ENCODE measurements at regions not wholly inside any gene's neighbourhood (a gene's known extent, or its start where the extent isn't known, plus 50 kb on each side); places are given as distances from the start of the nearest gene placed in this dataset.

- no peak for TF ChIP-seq CTCF (IDR thresholded peaks at IDR 0.05)
These were observed 197.6 kb upstream of the GYPA start for GRCh38 chr4:144338148-144338547.

GRCh38 chr4:144338834-144339233, 198.3 kb upstream of the GYPA start:
- no peak for TF ChIP-seq CTCF (IDR thresholded peaks at IDR 0.05)

GRCh38 chr4:144340931-144341330, 200.4 kb upstream of the GYPA start:
- no peak for TF ChIP-seq CTCF (IDR thresholded peaks at IDR 0.05)

- no peak for TF ChIP-seq CTCF (IDR thresholded peaks at IDR 0.05)
These were observed 202.6 kb upstream of the GYPA start for GRCh38 chr4:144342949-144343760.

GRCh38 chr4:144347121-144347520, 206.6 kb upstream of the GYPA start:
- TF ChIP-seq CTCF (IDR thresholded peaks at IDR 0.05): no peak

GRCh38 chr4:144350706-144351105, 210.2 kb upstream of the GYPA start:
- TF ChIP-seq CTCF (IDR thresholded peaks at IDR 0.05): no peak

- no peak for TF ChIP-seq CTCF (IDR thresholded peaks at IDR 0.05)
These were observed 210.8 kb upstream of the GYPA start for GRCh38 chr4:144351306-144351705.

GRCh38 chr4:144353292-144353691, 212.8 kb upstream of the GYPA start:
- TF ChIP-seq CTCF (IDR thresholded peaks at IDR 0.05): no peak

Measured in LNCAP (cell line).